Osteoblast (primary cell): ENCODE measurements at regions not wholly inside any gene's neighbourhood (a gene's known extent, or its start where the extent isn't known, plus 50 kb on each side); places are given as distances from the start of the nearest gene placed in this dataset.
A peak's percentile ranks its signal among the peaks of the same experiment; 100 is the strongest.

ENCODE experiments used
- DNase-seq: peaks from one replicate; pipeline ENCODE4 v3.0.0; 2011; ENCODE audit warnings: low spot score, mixed read lengths; ENCODE audit not compliant: insufficient read length; ENCODE audit errors: missing footprints
- H2AFZ ChIP-seq: 2 replicates; pipeline ENCODE4 v1.6.0; 2011; ENCODE audit warnings: mild to moderate bottlenecking, low read length
- H3K27ac ChIP-seq: 2 replicates; pipeline ENCODE4 v1.5.1; 2011; ENCODE audit warnings: mild to moderate bottlenecking, low read depth, low read length, moderate library complexity
- H3K27me3 ChIP-seq: 2 replicates; pipeline ENCODE4 v1.6.0; 2012; ENCODE audit warnings: mild to moderate bottlenecking, control low read depth, inconsistent platforms, low read length, moderate library complexity; ENCODE audit not compliant: insufficient read depth
- H3K36me3 ChIP-seq: 2 replicates; pipeline ENCODE4 v1.5.1; 2011; ENCODE audit warnings: mild to moderate bottlenecking, low read length, control low read depth, moderate library complexity; ENCODE audit not compliant: insufficient read depth
- H3K4me1 ChIP-seq: 2 replicates; pipeline ENCODE4 v1.5.1; 2011; ENCODE audit warnings: mild to moderate bottlenecking, low read length, control low read depth, moderate library complexity; ENCODE audit not compliant: insufficient read depth
- H3K4me2 ChIP-seq: 2 replicates; pipeline ENCODE4 v1.6.0; 2011; ENCODE audit warnings: mild to moderate bottlenecking, low read length; ENCODE audit not compliant: insufficient read depth
- H3K4me3 ChIP-seq: fragments of 200-600 bp; sonication (generic); 3 replicates; pipeline ENCODE4 v1.5.1; 2012; ENCODE audit warnings: mild to moderate bottlenecking, low read length, inconsistent platforms; ENCODE audit not compliant: insufficient read depth
- H3K79me2 ChIP-seq: 2 replicates; pipeline ENCODE4 v1.6.0; 2012; ENCODE audit warnings: mild to moderate bottlenecking, low read length, control low read depth, inconsistent platforms; ENCODE audit not compliant: insufficient read depth
- H3K9me3 ChIP-seq: 2 replicates; pipeline ENCODE4 v1.5.1; 2011; ENCODE audit warnings: low read depth, low read length, control low read depth
- H4K20me1 ChIP-seq: 2 replicates; pipeline ENCODE4 v1.6.0; 2012; ENCODE audit warnings: mild to moderate bottlenecking, low read length, control low read depth; ENCODE audit not compliant: insufficient read depth
- CTCF ChIP-seq: IDR thresholded peaks from 2 replicates; pipeline ENCODE4 v1.5.1; 2011; ENCODE audit warnings: mild to moderate bottlenecking, low read depth, low read length, moderate library complexity; ENCODE audit errors: extremely low read depth

- Histone ChIP-seq H3K9me3 (no peaks in the 10 kb centered on the region), H3K4me1 (peaks cover 10% of the 10 kb centered on the region), H3K27ac (no peak overlapping the region), H4K20me1 (no peaks in the 10 kb centered on the region), H3K79me2 (no peaks in the 10 kb centered on the region), H3K4me2 (no peak overlapping the region), H3K36me3 (no peaks in the 10 kb centered on the region), H2AFZ (no peak overlapping the region), H3K4me3 (no peak overlapping the region), H3K27me3 (peaks cover 14% of the 10 kb centered on the region)
- TF ChIP-seq CTCF, result no peak
- no peak for DNase-seq
Observed at GRCh38 chr1:38249001-38249400, 202.4 kb upstream of the POU3F1 start.

DNA sequence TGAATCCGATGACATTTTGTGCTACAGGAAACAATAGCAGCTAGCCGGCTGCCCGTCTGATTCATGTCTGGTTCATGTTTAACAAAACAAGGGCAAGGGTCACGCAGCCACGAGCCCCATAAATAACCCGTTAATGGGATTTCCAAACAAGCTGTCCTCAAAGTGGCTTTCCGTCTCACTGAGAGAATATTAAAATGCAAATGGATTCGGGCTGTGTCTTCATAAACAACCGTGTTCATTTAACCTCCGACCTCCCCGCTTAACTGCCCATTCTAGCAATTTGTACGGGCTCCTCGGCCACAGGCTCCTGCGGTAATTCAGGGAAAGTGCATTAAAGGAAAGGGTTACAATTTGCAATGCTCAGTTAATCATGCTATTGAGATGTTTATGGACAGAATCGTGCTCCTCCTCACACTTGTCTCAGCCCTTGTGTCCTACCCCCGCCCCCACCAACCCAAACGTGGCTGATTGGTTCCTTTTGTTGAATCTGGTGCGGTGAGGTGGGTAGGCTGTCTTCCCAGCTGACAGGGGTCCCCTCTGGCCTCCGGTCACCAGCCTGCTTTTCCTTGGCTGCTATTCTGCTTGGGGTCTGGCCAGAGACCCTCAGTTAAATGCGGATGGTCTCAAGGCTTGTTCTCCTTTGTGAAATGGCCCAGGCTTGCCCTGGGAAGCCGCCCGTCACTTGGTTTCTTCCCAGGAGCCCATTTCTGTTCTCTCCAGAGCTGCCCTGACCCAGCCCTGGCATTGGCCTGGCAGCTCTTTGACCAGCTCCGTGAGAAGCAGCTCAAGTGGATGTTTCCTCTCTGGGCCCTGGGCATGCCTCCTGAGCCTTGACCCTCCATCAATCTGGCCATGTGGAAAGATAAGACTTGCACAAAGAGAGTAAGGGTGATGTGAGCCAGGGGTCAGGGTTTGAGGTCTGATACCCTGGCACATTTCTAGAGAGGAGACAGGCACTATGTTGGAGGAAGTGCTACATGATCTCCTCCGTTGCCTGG is 200.7 kb upstream of the POU3F1 start:
- Histone ChIP-seq H3K9me3 (no peaks in the 10 kb centered on the region), H4K20me1 (no peaks in the 10 kb centered on the region), H3K27ac (no peak overlapping the region), H3K79me2 (no peaks in the 10 kb centered on the region), H3K4me3 (no peak overlapping the region), H3K4me2 (peak overlapping the region; percentile 45), H3K27me3 (peaks cover 14% of the 10 kb centered on the region), H3K4me1 (peaks cover 10% of the 10 kb centered on the region), H2AFZ (peak overlapping the region; percentile 29), H3K36me3 (no peaks in the 10 kb centered on the region)
- no peak for TF ChIP-seq CTCF
- DNase-seq, result peak; percentile 89

DNA sequence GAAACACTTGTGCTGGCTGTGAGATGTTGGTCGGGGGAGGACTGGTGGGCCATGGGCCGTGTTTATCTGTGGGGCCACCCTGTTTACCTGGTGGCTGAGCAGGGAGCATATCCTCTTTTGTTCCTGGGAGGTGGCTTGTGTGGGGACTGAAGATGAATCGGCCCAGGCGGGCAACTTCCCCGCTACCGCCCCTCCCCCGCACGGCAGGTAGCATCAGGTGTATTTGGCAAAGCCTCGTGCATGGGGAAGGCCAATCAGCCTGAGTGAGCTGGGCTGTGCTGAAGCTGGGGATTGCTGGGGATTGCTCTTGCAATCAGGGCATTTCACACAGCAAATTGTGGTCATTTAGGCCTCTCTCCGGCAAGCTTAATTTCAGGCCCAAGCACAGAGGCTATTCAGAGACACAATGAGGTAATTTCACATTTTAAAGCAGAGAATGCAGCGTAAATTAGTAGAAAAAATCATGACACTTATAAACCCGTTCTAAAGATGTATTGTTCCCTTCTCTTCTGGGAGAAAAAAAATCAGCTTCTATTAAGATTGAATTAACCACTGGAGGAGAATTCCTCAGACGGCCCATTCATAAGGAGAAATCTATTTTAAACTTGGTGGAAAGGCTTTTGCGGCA is 197.7 kb upstream of the POU3F1 start:
- no peak overlapping the region for H3K27ac ChIP-seq
- no peaks in the 10 kb centered on the region for H3K79me2 ChIP-seq
- TF ChIP-seq CTCF, result no peak
- H3K4me1 ChIP-seq, result peaks cover 10% of the 10 kb centered on the region
- no peak overlapping the region for H2AFZ ChIP-seq
- no peaks in the 10 kb centered on the region for H4K20me1 ChIP-seq
- H3K27me3 ChIP-seq, result peaks cover 11% of the 10 kb centered on the region
- no peaks in the 10 kb centered on the region for H3K9me3 ChIP-seq
- no peak overlapping the region for H3K4me3 ChIP-seq
- no peak overlapping the region for H3K4me2 ChIP-seq
- H3K36me3 ChIP-seq, result no peaks in the 10 kb centered on the region
- DNase-seq, result no peak

DNA sequence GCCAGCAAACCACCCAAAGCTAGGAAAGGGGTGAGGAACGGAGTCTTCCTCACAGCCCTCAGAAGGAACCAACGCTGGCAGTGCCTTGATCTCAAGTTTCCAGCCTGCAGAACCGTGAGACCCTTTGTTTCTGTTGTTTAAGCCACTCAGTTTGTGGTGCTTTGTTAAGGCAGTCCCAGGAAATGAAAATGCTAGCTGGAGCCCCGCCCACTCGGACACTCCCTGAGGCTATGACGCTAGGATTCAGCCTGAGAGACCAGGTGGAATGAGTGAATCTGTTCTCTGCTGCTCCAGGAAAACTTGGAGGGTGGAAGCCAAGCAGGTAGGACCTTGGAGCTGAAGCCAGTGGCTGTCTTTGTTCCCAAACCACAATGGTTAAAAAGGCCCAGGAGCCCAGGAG is 196.5 kb upstream of the POU3F1 start:
- H4K20me1 ChIP-seq, result no peaks in the 10 kb centered on the region
- no peak for DNase-seq
- H3K4me2 ChIP-seq, result no peak overlapping the region
- no peaks in the 10 kb centered on the region for H3K79me2 ChIP-seq
- no peaks in the 10 kb centered on the region for H3K9me3 ChIP-seq
- no peaks in the 10 kb centered on the region for H3K36me3 ChIP-seq
- H3K4me1 ChIP-seq, result peaks cover 10% of the 10 kb centered on the region
- H2AFZ ChIP-seq, result no peak overlapping the region
- H3K27ac ChIP-seq, result no peak overlapping the region
- H3K4me3 ChIP-seq, result no peak overlapping the region
- no peak for TF ChIP-seq CTCF
- peaks cover under 1% of the 10 kb centered on the region for H3K27me3 ChIP-seq
